ENCODE measurements at regions not wholly inside any gene's neighbourhood (a gene's known extent, or its start where the extent isn't known, plus 50 kb on each side); places are given as distances from the start of the nearest gene placed in this dataset.

DNA sequence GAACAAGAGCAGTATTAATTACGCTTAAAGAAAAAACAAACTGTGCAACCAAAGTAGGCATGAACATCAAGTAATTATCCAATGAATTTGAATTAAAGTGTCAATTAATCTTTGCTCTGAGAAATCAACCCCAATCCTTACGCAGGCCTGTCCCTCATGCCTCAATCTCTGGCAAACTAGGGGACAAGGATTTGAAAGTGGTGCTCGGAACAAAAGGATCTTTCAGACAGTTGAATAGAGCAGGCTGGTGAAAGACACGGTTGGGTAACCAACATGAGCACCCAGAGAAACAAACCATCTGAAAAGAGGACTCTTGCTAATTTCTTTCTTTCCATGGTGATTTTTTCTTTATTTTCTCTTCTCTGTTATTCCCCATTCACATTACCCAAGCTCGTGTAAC, 203.5 kb upstream of the PHF14 start:
- ChIA-PET CTCF (no interaction called here), RAD21 (ENCODE audit: low non-redundant PET in 1 of 2, low total read pairs in 2 of 2, uncharacterized antibody in 2 of 2, unreplicated experiment in 2 of 2) (no interaction called here), POLR2A (no interaction called here)
- H3K27ac ChIP-seq (ENCODE audit: low read depth, low read length): no peak overlapping the region
- H3K36me3 ChIP-seq (ENCODE audit: control insufficient read depth in 1 of 2, insufficient read depth in 2 of 2, low read length in 2 of 2): no peaks in the 10 kb centered on the region; a peak in 1 of 4 replicates
- no peaks in the 10 kb centered on the region for H3K9me3 ChIP-seq (ENCODE audit: control insufficient read depth in 1 of 2, insufficient read depth in 1 of 2, low read depth in 1 of 2, low read length in 2 of 2)
- H3K27me3 ChIP-seq (ENCODE audit: insufficient read depth, low read length): no peaks in the 10 kb centered on the region
- TF ChIP-seq EGR1 (IDR thresholded peaks at IDR 0.05; ENCODE audit: low read depth) (no peak), JUND (IDR thresholded peaks at IDR 0.05) (no peak), POLR2A (IDR thresholded peaks at IDR 0.05; ENCODE audit: borderline replicate concordance, extremely low read depth, insufficient read depth, insufficient read length) (no peak), CEBPB (IDR thresholded peaks at IDR 0.05; ENCODE audit: low read depth) (no peak), FOSL1 (IDR thresholded peaks at IDR 0.05; ENCODE audit: low read depth) (no peak), ZNF274 (IDR thresholded peaks at IDR 0.05; ENCODE audit: low read depth, low read length) (no peak), SRF (IDR thresholded peaks at IDR 0.05; ENCODE audit: low read depth) (no peak), POLR2AphosphoS5 (IDR thresholded peaks at IDR 0.05; ENCODE audit: low read depth, low read length) (no peak)
- TF ChIP-seq, protein P1, sequence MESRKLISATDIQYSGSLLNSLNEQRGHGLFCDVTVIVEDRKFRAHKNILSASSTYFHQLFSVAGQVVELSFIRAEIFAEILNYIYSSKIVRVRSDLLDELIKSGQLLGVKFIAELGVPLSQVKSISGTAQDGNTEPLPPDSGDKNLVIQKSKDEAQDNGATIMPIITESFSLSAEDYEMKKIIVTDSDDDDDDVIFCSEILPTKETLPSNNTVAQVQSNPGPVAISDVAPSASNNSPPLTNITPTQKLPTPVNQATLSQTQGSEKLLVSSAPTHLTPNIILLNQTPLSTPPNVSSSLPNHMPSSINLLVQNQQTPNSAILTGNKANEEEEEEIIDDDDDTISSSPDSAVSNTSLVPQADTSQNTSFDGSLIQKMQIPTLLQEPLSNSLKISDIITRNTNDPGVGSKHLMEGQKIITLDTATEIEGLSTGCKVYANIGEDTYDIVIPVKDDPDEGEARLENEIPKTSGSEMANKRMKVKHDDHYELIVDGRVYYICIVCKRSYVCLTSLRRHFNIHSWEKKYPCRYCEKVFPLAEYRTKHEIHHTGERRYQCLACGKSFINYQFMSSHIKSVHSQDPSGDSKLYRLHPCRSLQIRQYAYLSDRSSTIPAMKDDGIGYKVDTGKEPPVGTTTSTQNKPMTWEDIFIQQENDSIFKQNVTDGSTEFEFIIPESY (IDR thresholded peaks at IDR 0.05; ENCODE audit: extremely low read depth, insufficient replicate concordance, low read length): no peak
- TF ChIP-seq, protein P2, sequence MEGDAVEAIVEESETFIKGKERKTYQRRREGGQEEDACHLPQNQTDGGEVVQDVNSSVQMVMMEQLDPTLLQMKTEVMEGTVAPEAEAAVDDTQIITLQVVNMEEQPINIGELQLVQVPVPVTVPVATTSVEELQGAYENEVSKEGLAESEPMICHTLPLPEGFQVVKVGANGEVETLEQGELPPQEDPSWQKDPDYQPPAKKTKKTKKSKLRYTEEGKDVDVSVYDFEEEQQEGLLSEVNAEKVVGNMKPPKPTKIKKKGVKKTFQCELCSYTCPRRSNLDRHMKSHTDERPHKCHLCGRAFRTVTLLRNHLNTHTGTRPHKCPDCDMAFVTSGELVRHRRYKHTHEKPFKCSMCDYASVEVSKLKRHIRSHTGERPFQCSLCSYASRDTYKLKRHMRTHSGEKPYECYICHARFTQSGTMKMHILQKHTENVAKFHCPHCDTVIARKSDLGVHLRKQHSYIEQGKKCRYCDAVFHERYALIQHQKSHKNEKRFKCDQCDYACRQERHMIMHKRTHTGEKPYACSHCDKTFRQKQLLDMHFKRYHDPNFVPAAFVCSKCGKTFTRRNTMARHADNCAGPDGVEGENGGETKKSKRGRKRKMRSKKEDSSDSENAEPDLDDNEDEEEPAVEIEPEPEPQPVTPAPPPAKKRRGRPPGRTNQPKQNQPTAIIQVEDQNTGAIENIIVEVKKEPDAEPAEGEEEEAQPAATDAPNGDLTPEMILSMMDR (IDR thresholded peaks at IDR 0.05 in 2 of 3, conservative IDR thresholded peaks at IDR 0.05 in 1 of 3; ENCODE audit: borderline replicate concordance in 1 of 3, insufficient read depth in 1 of 3, low read depth in 2 of 3, low read length in 2 of 3): no peak
- DNase-seq (ENCODE audit: low read depth, low spot score) (no peak), ATAC-seq (no peak)
- H3K4me1 ChIP-seq (ENCODE audit: control insufficient read depth in 1 of 2, insufficient read depth in 2 of 2, low read length in 2 of 2): no peaks in the 10 kb centered on the region
- no peak overlapping the region for H2AFZ ChIP-seq (ENCODE audit: low read depth, low read length, poor library complexity, severe bottlenecking)
- no peaks in the 10 kb centered on the region for H4K20me1 ChIP-seq (ENCODE audit: insufficient read depth)
- no peaks in the 10 kb centered on the region for H3K79me2 ChIP-seq (ENCODE audit: insufficient read depth, low read length)
- H3K4me3 ChIP-seq (replicated peaks in 1 of 2; ENCODE audit: low read depth in 1 of 2, low read length in 2 of 2): no peak overlapping the region
- intact Hi-C loops (cut with micrococcal nuclease): no loop called here
- BruUV-seq (replicated peaks): no TSS peak
- H3K9me2 ChIP-seq (ENCODE audit: insufficient read depth): no peaks in the 10 kb centered on the region
- no peak overlapping the region for H3K4me2 ChIP-seq (ENCODE audit: low read length)
- H3K9ac ChIP-seq (ENCODE audit: low read length): no peak overlapping the region
